H1 (cell line): ENCODE measurements at regions not wholly inside any gene's neighbourhood (a gene's known extent, or its start where the extent isn't known, plus 50 kb on each side); places are given as distances from the start of the nearest gene placed in this dataset.

Experiments used
- CTCF ChIA-PET: fragments of 300-600 bp; sonication (Branson Sonifier 250); formaldehyde crosslinking; loops from one replicate; lab custom pipeline; 2021; ENCODE audit not compliant: partially characterized antibody; lab: Charles Lee
- POLR2A ChIA-PET: fragments of 300-600 bp; sonication (Branson Sonifier 250); formaldehyde crosslinking; loops from one replicate; lab custom pipeline; 2021; ENCODE audit warnings: inconsistent platforms; ENCODE audit not compliant: partially characterized antibody; lab: Charles Lee
- DNase-seq, 2 experiments: peaks; one replicate each; pipeline versions ENCODE4 v3.0.0 to v3.0.0-alpha.2; 2010 to 2022; ENCODE audit warnings: low spot score in 2 of 2, low read depth in 1 of 2, mixed read lengths in 1 of 2
- FAIRE-seq: peaks from 2 replicates; lab custom pipeline; 2011; peaks lifted over from hg19 to GRCh38; lab: Jason Lieb, UNC
- H2AFZ ChIP-seq: 2 replicates; pipeline ENCODE4 v1.8.1; 2012; ENCODE audit warnings: low read length, inconsistent platforms
- H2AK5ac ChIP-seq: 2 replicates; pipeline ENCODE4 v1.6.1; 2013; ENCODE audit warnings: low read depth, low read length
- H2BK120ac ChIP-seq: replicated peaks from 2 replicates; pipeline ENCODE3; 2013; ENCODE audit warnings: low read depth, low read length, inconsistent platforms
- H2BK12ac ChIP-seq: 2 replicates; pipeline ENCODE4 v1.6.1; 2013; ENCODE audit warnings: low read depth, low read length
- H2BK15ac ChIP-seq: 2 replicates; pipeline ENCODE4 v1.6.1; 2013; ENCODE audit warnings: low read length
- H2BK20ac ChIP-seq: 2 replicates; pipeline ENCODE4 v1.6.1; 2013; ENCODE audit warnings: low read length
- H2BK5ac ChIP-seq: 2 replicates; pipeline ENCODE4 v1.6.1; 2013; ENCODE audit warnings: low read depth, low read length
- H3K14ac ChIP-seq: 2 replicates; pipeline ENCODE4 v1.6.1; 2013; ENCODE audit warnings: inconsistent platforms; ENCODE audit not compliant: insufficient read length
- H3K18ac ChIP-seq: 2 replicates; pipeline ENCODE4 v1.6.1; 2013; ENCODE audit warnings: low read length; ENCODE audit errors: extremely low read depth
- H3K23ac ChIP-seq: 2 replicates; pipeline ENCODE4 v1.6.1; 2013; ENCODE audit warnings: inconsistent platforms; ENCODE audit not compliant: insufficient read length
- H3K23me2 ChIP-seq: 2 replicates; pipeline ENCODE4 v1.6.1; 2013; ENCODE audit warnings: low read depth, low read length
- H3K27ac ChIP-seq: 2 replicates; pipeline ENCODE4 v1.6.1; 2011; ENCODE audit warnings: low read depth, low read length, inconsistent platforms
- H3K27me3 ChIP-seq, 4 experiments: replicated peaks in 1 of 4; 1 replicate in 1 of 4; 2 replicates in 3 of 4; pipeline versions ENCODE4 v1.6.1 to v1.8.1; 2011 to 2013; ENCODE audit warnings: low read length in 3 of 4, mild to moderate bottlenecking in 3 of 4, inconsistent platforms in 2 of 4, mixed read lengths in 2 of 4, moderate library complexity in 1 of 4; ENCODE audit not compliant: control insufficient read depth in 3 of 4, insufficient read depth in 3 of 4; ENCODE audit errors: extremely low read depth in 1 of 4
- H3K36me3 ChIP-seq, 4 experiments: 2 replicates each; pipeline versions ENCODE4 v1.6.1 to v1.8.1; 2011 to 2013; ENCODE audit warnings: mild to moderate bottlenecking in 4 of 4, low read length in 3 of 4, moderate library complexity in 2 of 4, control low read depth in 1 of 4, inconsistent platforms in 1 of 4; ENCODE audit not compliant: insufficient read depth in 4 of 4, control insufficient read depth in 2 of 4
- H3K4ac ChIP-seq: replicated peaks from 2 replicates; pipeline ENCODE3; 2013; ENCODE audit warnings: low read length, low read depth, mixed read lengths, inconsistent platforms; ENCODE audit not compliant: insufficient read length
- H3K4me1 ChIP-seq, 4 experiments: replicated peaks in 1 of 4; 1 replicate in 1 of 4; 2 replicates in 3 of 4; pipeline versions ENCODE4 v1.6.1 to v1.8.1; 2011 to 2013; ENCODE audit warnings: low read length in 3 of 4, inconsistent platforms in 2 of 4, mixed read lengths in 1 of 4; ENCODE audit not compliant: insufficient read depth in 4 of 4, control insufficient read depth in 3 of 4
- H3K4me2 ChIP-seq, 2 experiments: 2 replicates each; pipeline versions ENCODE4 v1.6.1 to v1.8.1; 2011 to 2013; ENCODE audit warnings: low read depth in 2 of 2, low read length in 2 of 2, control low read depth in 1 of 2, inconsistent platforms in 1 of 2, mild to moderate bottlenecking in 1 of 2; ENCODE audit not compliant: insufficient read depth in 1 of 2
- H3K4me3 ChIP-seq, 4 experiments: fragments of 200-600, 300-600 bp in 1 of 4; sonication (generic), shearing (Covaris generic), sonication (Bioruptor Twin) in 1 of 4; 2 replicates each; pipeline versions ENCODE4 v1.5.1 to v1.8.1; 2011 to 2016; ENCODE audit warnings: low read length in 4 of 4, low read depth in 3 of 4, control low read depth in 2 of 4, inconsistent platforms in 2 of 4, mild to moderate bottlenecking in 2 of 4, mixed read lengths in 1 of 4, moderate library complexity in 1 of 4; ENCODE audit not compliant: insufficient read depth in 2 of 4; ENCODE audit errors: extremely low read depth in 1 of 4
- H3K56ac ChIP-seq: replicated peaks from 2 replicates; pipeline ENCODE3; 2013; ENCODE audit warnings: low read depth, mild to moderate bottlenecking, mixed read lengths, low read length, inconsistent platforms; ENCODE audit not compliant: insufficient read length
- H3K79me1 ChIP-seq: 2 replicates; pipeline ENCODE4 v1.6.1; 2013; ENCODE audit warnings: low read depth, low read length, control low read depth
- H3K79me2 ChIP-seq, 2 experiments: 2 replicates each; pipeline versions ENCODE4 v1.6.1 to v1.8.1; 2012 to 2013; ENCODE audit warnings: low read length in 2 of 2, mild to moderate bottlenecking in 2 of 2, inconsistent platforms in 1 of 2; ENCODE audit not compliant: insufficient read depth in 2 of 2, control insufficient read depth in 1 of 2
- H3K9ac ChIP-seq, 4 experiments: replicated peaks in 1 of 4; 1 replicate in 1 of 4; 2 replicates in 3 of 4; pipeline versions ENCODE4 v1.6.1 to v1.8.1; 2011 to 2013; ENCODE audit warnings: low read depth in 3 of 4, low read length in 3 of 4, control low read depth in 2 of 4, mild to moderate bottlenecking in 2 of 4, moderate library complexity in 2 of 4, inconsistent platforms in 1 of 4; ENCODE audit errors: extremely low read depth in 1 of 4
- H3K9me3 ChIP-seq, 2 experiments: 2 replicates each; pipeline versions ENCODE4 v1.6.1 to v1.8.1; 2012 to 2013; ENCODE audit warnings: mild to moderate bottlenecking in 2 of 2, moderate library complexity in 2 of 2, control low read depth in 1 of 2, inconsistent platforms in 1 of 2, low read depth in 1 of 2, low read length in 1 of 2, mixed read lengths in 1 of 2; ENCODE audit not compliant: insufficient read depth in 2 of 2
- H4K20me1 ChIP-seq, 2 experiments: replicated peaks in 1 of 2; 2 replicates each; pipeline versions ENCODE3 to v1.8.1; 2011 to 2013; ENCODE audit warnings: inconsistent platforms in 2 of 2, low read length in 2 of 2, mild to moderate bottlenecking in 1 of 2; ENCODE audit not compliant: insufficient read depth in 2 of 2, control insufficient read depth in 1 of 2
- H4K5ac ChIP-seq: 2 replicates; pipeline ENCODE4 v1.6.1; 2013; ENCODE audit warnings: low read length, low read depth, mixed read lengths, inconsistent platforms; ENCODE audit not compliant: insufficient read length
- H4K8ac ChIP-seq: 2 replicates; pipeline ENCODE4 v1.8.0; 2013; ENCODE audit warnings: mild to moderate bottlenecking, moderate library complexity, low read length, inconsistent platforms; ENCODE audit not compliant: insufficient read depth; ENCODE audit errors: extremely low read depth
- H4K91ac ChIP-seq: replicated peaks from 2 replicates; pipeline ENCODE3; 2013; ENCODE audit warnings: low read length, mixed read lengths, inconsistent platforms; ENCODE audit not compliant: insufficient read length
- EP300 ChIP-seq, 2 experiments: IDR thresholded peaks; 1 replicate in 1 of 2; 2 replicates in 1 of 2; pipeline ENCODE4 v1.6.1; 2011 to 2012; ENCODE audit warnings: low read depth in 2 of 2, low read length in 2 of 2, mild to moderate bottlenecking in 2 of 2, borderline replicate concordance in 1 of 2, inconsistent platforms in 1 of 2, moderate library complexity in 1 of 2
- FOSL1 ChIP-seq: IDR thresholded peaks from 2 replicates; pipeline ENCODE4 v1.6.1; 2011; ENCODE audit warnings: mild to moderate bottlenecking, low read depth, low read length, moderate library complexity; ENCODE audit not compliant: insufficient read depth
- HDAC2 ChIP-seq, 2 experiments: fragments of 300-600 bp in 1 of 2; sonication (generic) in 1 of 2; IDR thresholded peaks; 2 replicates each; pipeline ENCODE4 v1.6.1; 2011 to 2012; ENCODE audit warnings: low read depth in 2 of 2, low read length in 2 of 2, mild to moderate bottlenecking in 2 of 2, moderate library complexity in 2 of 2, borderline replicate concordance in 1 of 2, inconsistent platforms in 1 of 2
- RAD21 ChIP-seq, 2 experiments: IDR thresholded peaks in 1 of 2; conservative IDR thresholded peaks in 1 of 2; 2 replicates each; pipeline ENCODE4 v1.6.1; 2011; ENCODE audit warnings: low read depth in 2 of 2, low read length in 2 of 2, improper control_type of control experiment in 1 of 2, inconsistent platforms in 1 of 2, mild to moderate bottlenecking in 1 of 2, moderate library complexity in 1 of 2
- WGBS, 2 experiments: shearing (Covaris generic) in 1 of 2; methylation state at CpG; one replicate each; pipeline versions ENCODE4 v1.1.6 to v1.1.7; 2013 to 2015; ENCODE audit warnings: low lambda C conversion rate in 2 of 2, mixed read lengths in 2 of 2, inconsistent platforms in 1 of 2, low coverage in 1 of 2, missing lambda C conversion rate in 1 of 2; ENCODE audit not compliant: insufficient replicate concordance in 2 of 2, insufficient coverage in 1 of 2, insufficient read length in 1 of 2; ENCODE audit errors: extremely low coverage in 1 of 2, missing lambda C conversion rate in 1 of 2; 5-methylcytosine and 5-hydroxymethylcytosine counted together
- TF ChIP-seq, protein P1 (sequence below), 3 experiments: IDR thresholded peaks; 1 replicate in 2 of 3; 2 replicates in 1 of 3; pipeline versions ENCODE4 v1.5.1 to v1.6.1; 2011; ENCODE audit warnings: low read length in 3 of 3, mild to moderate bottlenecking in 3 of 3, inconsistent platforms in 2 of 3, low read depth in 1 of 3, moderate library complexity in 1 of 3; ENCODE audit not compliant: insufficient read depth in 1 of 3; ENCODE audit errors: control extremely low read depth in 1 of 3

DNA sequence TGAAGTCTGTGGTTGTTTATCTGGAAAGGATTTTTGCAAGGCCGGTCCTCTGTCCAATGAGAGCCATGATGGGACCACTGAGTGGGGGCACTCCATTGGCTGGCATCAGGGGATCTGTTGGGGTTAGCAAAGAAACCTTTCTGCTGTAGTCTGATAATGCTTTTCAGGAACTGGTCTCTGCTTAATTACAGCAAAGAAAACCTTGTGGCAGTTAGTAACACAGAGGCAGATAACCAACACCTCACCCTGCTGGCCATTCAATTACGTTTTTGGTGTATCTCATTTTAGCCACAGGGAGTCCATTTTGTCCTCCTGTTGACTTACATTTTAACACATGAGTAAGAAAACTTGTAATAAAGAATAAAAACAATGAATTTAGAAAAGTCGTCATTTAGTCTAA, 629.3 kb upstream of the MDGA2 start:
- Histone ChIP-seq H4K8ac (no peak overlapping the region), H2AFZ (peak overlapping the region; percentile 61; the same call in 1 of the 2 replicates), H2BK5ac (no peak overlapping the region), H3K36me3 (no peaks in the 10 kb centered on the region), H3K4me2 (no peak overlapping the region), H2BK12ac (no peak overlapping the region; the same call in 1 of the 2 replicates), H3K27me3 (no peaks in the 10 kb centered on the region), H2AK5ac (no peak overlapping the region), H4K91ac (no peak overlapping the region), H3K9ac (no peak overlapping the region), H3K4ac (no peak overlapping the region), H3K23me2 (no peaks in the 10 kb centered on the region), H4K20me1 (no peaks in the 10 kb centered on the region), H3K14ac (no peak overlapping the region), H3K79me1 (no peaks in the 10 kb centered on the region), H3K23ac (no peak overlapping the region), H3K18ac (no peak overlapping the region), H3K9me3 (no peaks in the 10 kb centered on the region), H2BK120ac (no peak overlapping the region), H3K27ac (no peak overlapping the region), H2BK15ac (no peak overlapping the region), H3K4me1 (peaks cover 0 to 5% (median 0%) of the 10 kb centered on the region in 4 experiments; a peak in 1 of 7 replicates), H3K79me2 (no peaks in the 10 kb centered on the region), H2BK20ac (no peak overlapping the region), H3K4me3 (no peak overlapping the region), H4K5ac (no peak overlapping the region), H3K56ac (no peak overlapping the region)
- 72% methylated on average over 3 of the region's 3 CpGs; no CpG with 5 or more reads in 1 of the 2 experiments for WGBS, 2 experiments
- CTCF ChIA-PET, result no interaction called here
- DNase-seq (no peak), FAIRE-seq (peak; percentile 36)
- TF ChIP-seq RAD21 (IDR thresholded peaks at IDR 0.05 in 1 of 2, conservative IDR thresholded peaks at IDR 0.05 in 1 of 2; ENCODE audit: low read depth in 2 of 2, low read length in 2 of 2) (peak; percentile 18 to 34; a peak in 2 of 4 replicates), FOSL1 (no peak), EP300 (IDR thresholded peaks at IDR 0.05; ENCODE audit: borderline replicate concordance in 1 of 2, low read depth in 2 of 2, low read length in 2 of 2) (no peak), HDAC2 (IDR thresholded peaks at IDR 0.05; ENCODE audit: borderline replicate concordance in 1 of 2, low read depth in 2 of 2, low read length in 2 of 2) (no peak)
- TF ChIP-seq, protein P1, sequence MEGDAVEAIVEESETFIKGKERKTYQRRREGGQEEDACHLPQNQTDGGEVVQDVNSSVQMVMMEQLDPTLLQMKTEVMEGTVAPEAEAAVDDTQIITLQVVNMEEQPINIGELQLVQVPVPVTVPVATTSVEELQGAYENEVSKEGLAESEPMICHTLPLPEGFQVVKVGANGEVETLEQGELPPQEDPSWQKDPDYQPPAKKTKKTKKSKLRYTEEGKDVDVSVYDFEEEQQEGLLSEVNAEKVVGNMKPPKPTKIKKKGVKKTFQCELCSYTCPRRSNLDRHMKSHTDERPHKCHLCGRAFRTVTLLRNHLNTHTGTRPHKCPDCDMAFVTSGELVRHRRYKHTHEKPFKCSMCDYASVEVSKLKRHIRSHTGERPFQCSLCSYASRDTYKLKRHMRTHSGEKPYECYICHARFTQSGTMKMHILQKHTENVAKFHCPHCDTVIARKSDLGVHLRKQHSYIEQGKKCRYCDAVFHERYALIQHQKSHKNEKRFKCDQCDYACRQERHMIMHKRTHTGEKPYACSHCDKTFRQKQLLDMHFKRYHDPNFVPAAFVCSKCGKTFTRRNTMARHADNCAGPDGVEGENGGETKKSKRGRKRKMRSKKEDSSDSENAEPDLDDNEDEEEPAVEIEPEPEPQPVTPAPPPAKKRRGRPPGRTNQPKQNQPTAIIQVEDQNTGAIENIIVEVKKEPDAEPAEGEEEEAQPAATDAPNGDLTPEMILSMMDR (IDR thresholded peaks at IDR 0.05; ENCODE audit: control extremely low read depth in 1 of 3, insufficient read depth in 1 of 3, low read depth in 1 of 3, low read length in 3 of 3), result peak in 1 of 3 experiments; percentile 30; a peak in 1 of 4 replicates
- POLR2A ChIA-PET, result no interaction called here
